GM21526 (cell line): ENCODE measurements at regions not wholly inside any gene's neighbourhood (a gene's known extent, or its start where the extent isn't known, plus 50 kb on each side); places are given as distances from the start of the nearest gene placed in this dataset.
"Not testable (repeated sequence)": the region's sequence is repeated elsewhere in the genome, so short reads cannot be mapped to it uniquely, and the experiment has no call there.

Experiments used
- ATAC-seq: cut with Tn5 transposase; IDR thresholded peaks from one replicate; pipeline ENCODE4 v1.9.1; 2021; ENCODE audit warnings: moderate library complexity; ENCODE audit not compliant: unreplicated experiment, low FRiP score

DNA sequence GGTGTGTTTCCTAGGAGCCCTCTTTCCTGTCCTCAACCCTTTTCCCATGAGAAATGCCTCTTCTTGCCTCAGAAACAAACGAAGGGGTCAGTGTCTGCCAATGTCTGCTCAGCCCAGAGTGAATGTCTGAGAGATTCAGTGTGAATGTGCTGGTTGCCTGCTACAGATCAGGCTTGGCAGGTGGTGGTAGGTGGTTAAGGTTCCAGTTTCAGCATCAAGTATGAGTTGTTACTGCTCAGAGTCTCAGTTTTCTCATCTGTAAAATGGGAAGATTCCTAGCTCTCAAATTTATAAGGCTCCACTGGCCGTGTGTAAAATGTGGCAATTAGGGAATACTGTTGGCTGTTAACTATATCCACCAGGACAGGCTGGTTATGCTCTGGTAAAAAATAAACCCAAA is 96.3 kb upstream of the PLGLB2 start:
- not testable (repeated sequence) for ATAC-seq

DNA sequence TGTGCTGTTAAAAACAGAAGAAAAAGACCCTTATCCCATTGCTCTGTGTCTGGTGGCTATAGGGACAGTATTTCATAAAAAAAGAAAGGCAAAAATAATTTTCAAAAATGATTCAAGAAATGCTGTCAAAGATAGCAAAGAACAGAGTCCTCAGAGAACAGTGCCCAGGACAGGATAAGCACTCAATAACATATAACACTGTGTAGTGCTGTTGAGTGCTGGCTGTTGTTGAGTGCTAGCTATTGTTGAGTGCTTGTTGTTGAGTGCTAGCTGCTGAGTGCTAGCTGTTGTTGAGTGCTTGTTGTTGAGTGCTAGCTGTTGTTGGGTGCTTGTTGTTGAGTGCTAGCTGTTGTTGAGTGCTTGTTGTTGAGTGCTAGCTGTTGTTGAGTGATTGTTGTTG is 94.5 kb upstream of the PLGLB2 start:
- ATAC-seq: not testable (repeated sequence)

DNA sequence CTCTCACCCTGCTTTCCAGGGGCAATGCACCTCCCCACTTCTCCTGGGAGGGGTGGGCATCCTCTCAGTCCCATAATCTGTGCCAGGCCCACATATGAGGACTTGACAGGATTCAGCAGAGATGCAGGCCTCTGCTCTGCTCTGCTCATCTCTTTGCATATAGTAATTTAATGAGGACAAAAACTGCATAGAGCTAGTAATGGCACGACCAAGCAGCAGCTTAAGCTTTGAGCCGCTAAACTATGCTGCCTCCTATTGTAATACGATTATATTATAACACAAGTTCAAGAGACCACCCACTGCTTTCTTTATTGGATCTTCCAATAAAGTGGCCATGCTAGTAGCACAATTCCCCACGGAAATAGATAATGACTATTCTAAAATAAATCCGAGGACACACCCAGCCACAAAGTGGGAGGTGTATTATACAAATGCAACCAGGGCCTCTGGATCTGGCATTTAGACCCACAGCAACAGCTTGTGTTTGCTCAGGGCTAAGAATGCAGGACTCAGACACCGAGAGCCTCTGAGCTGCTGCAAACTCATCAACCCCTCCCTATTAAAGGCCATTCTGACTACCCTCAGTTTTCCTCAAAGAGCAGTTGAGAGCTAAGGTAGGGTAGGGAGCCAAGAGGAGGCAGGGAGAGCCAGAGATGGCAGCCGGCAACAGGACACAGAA is 93.6 kb upstream of the PLGLB2 start:
- ATAC-seq: not testable (repeated sequence)

DNA sequence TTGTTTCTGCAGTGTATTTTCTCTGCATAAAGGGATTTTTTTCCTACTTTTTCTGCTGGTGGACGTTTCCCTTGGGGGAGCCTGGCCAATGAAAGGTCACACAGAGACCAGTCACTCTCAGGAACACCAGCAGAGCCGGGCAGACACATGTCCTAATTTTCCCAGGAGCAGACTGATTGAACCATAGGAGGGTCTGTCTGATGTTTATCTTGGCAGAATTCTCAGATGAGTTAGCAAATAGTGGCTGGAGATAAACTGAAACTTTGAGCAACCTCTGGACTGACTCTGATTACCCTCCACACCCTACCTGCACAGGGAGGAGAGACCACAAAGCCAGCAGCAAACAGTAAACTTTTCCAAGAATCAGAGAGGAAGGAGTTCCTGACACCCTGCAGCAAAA is 90.0 kb upstream of the PLGLB2 start:
- not testable (repeated sequence) for ATAC-seq

DNA sequence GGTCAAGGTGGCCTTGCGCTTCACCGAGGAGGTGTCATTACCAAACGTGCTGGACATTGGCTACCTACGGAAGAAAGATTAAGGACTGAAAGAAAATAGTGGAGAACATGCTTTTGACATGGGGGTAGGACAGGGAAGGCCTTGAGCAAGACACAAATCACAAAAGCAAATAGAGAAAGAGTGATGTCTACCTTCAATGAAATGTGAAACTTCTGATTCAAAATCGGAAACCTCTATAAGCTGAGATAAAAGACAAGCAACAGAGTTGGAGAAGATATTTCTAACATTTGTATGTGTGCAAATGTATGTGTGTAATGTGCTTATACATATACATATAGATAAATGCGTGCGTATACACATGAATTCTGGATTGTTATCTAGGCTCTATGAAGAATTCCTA is 89.5 kb upstream of the PLGLB2 start:
- ATAC-seq: not testable (repeated sequence)

DNA sequence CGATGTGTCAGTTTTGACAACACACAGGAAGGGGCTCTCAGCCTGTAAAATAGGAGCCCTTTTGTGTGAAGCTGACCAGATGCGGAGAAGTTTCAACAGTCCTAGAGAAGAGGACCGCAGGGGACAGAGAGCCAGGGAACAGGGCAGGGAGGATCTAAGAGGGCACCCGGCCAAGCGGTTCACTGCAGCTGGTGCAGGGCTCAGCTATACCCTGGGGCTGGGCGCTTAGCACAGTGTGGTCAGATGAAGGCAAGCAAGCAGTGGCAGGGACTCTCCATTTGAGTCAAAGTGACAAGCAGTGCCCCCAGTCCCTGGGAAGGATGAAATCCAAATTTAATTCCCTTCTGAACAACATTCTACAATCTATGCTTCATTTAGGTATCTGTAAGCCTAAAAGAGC is 88.9 kb upstream of the PLGLB2 start:
- ATAC-seq: not testable (repeated sequence)

DNA sequence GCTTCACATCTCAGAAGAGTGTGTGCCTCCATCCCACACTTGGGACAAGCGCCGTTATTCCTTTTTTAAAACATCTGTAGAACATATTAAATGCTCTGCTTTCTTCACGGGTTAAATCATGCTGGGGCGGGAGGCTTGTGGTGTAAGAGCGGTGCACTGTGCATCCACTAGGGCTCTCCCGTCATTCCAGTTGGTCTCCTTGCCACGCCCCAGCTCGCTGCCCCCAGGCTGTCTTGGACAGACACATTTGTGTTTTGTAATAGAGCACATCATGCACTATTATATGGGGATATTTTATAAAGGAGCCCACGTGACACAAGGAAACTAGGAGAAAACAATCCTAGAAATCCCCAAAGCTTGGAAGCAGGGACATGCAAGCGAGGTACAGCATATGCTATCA is 87.7 kb upstream of the PLGLB2 start:
- not testable (repeated sequence) for ATAC-seq

DNA sequence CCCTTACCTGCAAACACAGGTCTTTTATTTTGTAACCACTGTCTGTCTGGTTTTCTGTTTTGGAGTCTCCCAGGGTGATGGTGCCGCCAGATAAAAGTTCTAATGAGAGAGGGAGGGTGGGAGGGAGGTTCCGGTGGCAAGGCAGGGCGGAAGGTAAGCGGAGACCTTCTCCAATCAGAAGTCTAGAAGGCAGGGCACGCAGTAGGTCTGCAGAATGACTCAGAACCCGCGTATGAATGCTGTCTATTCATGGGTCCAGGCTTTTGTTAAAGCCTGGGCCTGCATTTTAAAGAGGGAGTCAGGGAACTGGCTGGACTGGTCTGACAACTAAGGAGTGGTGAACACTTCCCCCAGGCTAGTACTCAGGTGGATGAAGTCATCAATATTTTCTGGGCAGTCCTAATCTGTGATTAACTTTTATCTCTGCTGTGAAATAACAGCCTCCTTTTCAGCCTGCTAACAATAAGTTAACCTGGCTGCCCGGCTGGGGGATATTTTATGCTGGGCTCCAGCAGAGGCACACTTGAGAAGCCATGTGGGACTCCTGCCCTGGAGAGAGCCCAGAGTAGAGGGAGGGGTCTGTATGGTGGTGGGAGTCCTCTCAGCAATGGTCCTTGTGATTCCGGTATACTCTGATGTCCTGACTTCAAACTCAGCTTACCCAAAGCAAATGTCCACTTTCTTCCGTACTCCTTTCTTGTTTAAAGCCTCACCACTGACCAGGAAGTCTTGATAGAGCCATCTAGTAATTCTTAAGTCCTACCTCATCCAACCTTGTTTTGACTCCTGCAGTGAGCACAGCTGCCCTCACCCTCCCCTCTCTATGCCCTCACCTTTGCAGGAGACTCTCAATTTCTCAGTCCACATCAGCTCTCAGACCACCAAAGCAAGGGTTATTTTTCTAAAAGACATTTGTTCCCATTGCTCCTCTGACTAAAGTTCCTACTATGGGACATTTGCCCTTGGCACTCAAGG is 85.3 kb upstream of the PLGLB2 start:
- ATAC-seq: not testable (repeated sequence)

DNA sequence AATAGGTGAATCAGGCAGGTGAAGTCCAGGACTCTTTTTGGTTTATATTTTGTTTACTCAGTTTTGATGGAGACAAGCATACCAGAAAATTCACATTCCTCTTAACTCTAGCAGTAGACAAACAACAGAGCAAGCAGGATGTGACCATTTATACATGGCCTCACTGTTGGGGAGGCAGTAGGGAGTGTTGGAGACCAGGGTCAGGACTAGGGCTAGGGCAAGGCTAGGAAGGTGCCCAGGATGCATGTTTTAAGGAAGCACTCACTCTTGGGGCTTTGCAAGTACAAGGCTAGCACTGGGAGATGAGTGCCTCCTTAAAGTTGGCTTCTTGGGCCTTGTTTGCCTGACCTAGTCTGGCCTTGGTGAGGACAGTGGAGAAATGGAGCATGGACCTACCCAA is 84.5 kb upstream of the PLGLB2 start:
- ATAC-seq: not testable (repeated sequence)

DNA sequence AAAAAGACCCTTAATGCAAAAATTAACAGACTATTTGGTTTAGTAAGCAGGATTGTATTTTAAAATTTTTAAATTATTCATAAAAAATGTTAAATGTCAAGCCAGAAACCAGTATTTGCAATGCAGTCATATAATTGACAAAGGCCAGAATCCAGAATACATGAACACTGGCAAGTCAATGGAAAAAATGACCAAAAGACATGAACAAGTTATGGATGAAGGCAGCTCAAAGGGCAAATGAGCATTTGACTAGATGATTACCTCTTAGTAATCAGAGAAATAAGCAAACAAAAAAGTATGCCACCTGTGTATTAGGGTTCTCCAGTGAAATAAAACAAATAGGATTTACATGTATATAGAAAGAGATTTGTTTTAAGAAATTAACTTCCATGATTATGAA is 80.9 kb upstream of the PLGLB2 start:
- not testable (repeated sequence) for ATAC-seq

DNA sequence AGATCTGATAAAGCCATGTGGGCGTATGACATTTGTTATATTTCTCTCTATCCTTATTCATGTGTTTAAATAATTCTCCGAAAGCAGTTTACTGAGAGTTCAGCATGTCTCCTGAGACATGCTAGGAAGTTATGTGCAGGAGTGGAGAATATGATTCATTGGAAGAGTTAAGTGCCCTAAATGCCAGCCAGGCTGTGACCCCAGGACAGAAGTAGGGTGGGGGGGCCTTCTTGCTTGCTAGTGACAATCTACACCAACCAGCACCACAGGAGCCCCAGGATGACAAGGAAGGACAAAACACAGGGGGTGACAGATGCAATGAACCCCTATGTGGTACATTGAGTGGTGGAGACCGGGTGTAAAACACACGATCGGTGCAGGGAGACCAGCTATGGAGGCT is 79.5 kb upstream of the PLGLB2 start:
- ATAC-seq: not testable (repeated sequence)

DNA sequence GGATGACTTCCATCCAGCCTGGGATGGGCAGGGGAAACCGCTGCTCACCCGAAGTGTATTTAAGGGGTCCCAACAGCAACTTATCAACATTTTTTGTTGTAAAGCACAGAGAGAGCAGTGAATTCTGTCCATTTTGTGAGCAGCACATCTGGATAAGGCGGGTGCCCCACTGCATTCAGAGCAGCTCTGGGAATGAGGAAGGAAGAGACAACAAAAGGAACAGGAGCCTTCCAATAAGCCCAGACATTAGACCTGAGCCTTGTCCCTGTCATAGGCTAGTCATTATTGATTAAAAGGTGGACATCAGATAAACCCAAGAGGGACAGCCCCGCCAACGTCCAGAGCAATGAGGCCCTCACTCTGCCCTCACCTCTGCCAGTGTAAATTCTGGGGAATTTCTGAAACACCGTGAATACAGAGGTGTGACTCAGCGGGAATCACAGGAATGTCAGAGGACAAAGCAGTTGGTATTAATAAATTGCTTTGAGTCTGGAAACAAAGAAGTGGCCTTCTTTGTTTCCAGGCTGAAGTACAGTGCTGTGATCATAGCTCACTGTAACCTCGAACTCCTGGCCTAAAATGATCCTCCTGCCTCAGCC is 78.2 kb upstream of the PLGLB2 start:
- ATAC-seq: not testable (repeated sequence)

DNA sequence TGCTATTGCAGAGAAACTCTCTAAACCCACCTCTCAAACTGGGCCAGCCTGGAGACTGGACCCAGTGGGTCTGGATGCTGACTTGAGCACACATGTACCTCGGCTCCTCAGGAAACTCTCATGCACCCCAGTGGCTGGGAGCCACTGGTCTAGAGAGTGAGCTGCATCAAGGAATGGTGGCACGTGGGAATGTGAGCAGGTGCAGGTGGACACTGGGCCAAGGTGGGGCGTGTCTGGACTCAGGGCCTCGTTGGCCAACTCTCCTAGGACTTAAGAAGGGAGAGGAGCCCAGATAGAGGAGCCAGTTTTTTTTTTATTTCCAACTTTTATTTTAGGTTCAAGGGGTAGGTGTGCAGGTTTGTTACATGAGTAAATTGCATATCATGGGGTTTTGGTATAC is 75.5 kb upstream of the PLGLB2 start:
- ATAC-seq: not testable (repeated sequence)

DNA sequence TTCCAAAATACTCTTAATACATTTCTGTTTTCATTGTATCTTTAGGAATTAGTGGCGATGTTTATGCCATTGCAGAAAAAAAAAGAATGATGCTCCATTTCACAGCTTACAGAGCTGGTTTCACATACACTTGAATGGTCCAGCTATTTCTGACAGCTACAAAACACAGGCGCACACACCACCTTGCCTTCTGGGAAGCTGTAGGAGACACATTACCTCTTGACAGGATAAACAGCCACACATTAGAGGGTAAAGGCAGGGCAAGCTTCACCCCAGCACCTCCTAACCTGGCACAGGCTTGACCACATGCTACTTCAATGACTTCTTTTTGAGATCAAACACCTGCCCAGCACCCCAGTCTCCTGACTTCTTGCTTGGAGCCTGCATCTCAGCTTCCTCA is 73.2 kb upstream of the PLGLB2 start:
- not testable (repeated sequence) for ATAC-seq

DNA sequence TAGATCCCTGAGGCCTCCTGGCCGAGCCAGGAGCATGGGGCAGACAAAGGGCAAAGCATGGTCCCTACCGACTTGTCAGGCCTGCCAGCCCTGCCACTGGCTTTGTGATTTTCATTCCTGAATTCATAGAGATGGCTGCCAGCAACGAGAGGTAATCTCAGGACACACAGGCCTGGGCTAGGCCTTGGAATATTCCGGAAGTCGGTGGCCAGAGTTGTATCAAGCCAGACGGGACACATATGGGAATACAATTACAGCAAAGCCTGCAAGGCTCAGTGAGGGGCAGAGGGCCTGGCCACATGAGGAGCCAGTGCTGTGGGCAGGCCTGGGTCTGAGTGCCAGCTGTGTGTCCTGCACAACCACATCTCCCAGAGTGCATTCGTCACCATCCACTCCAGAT is 72.4 kb upstream of the PLGLB2 start:
- ATAC-seq: not testable (repeated sequence)

DNA sequence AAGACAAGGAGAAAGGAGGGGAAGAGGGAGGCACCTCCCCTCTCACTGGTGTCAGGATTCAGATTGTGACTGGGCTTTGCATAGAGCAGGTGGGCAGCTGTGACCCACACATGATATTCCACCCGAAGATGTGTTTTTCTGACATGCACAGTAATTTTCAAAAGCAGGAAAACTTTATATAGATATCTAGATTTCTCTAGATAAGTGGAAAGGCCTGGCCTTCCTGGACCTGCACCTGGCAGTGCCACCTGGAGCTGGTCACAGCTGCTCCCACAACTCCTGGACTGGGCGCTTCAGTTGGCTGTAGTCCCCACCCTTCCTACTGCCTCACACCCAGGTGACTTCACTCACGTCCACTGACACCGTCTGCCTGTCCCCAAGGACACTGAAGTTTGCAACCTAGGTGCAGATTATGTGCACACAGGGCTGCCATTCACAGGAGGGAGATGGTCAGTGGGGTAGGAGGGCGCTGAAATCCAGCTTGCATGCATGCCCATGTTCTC is 70.4 kb upstream of the PLGLB2 start:
- not testable (repeated sequence) for ATAC-seq

DNA sequence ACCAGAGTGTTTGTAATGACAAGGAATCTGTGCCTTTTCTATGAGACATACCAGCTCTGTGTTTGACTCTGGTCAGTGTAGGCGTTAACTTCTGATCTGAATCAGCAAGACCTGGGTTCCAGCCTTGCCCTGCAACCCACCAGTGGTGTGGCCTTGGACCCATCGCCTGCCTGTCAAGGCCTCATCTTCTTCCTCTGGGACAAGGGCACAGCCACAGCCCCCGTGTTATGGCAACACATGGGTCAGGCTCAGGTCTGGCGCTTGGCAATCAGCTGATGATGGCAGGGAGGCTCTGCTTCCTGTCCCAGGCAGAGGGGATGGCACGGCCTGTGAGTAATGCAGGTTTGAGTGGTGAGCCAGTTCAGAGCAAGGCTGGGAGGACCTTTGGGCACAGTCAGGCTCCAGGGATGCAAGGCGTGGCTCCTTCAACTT is 69.1 kb upstream of the PLGLB2 start:
- not testable (repeated sequence) for ATAC-seq

DNA sequence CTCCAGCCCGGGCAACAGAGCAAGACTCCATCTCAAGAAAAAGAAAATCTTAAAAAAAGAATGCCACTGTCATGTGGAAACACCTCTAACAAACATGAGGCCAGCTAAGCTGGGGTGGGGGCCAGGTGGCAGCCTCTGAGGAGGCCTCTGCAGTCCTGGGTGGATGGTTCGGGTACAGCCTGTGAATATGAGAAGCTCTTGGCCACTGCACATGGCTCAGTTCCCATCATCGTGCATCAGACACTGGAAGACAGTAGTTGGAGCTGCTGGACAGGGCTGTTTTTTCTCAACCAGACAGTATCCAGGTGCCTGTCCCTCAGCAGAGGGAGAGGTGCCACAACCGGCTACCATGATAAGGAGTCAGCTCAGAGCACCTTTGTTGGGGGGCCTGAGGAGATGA is 67.9 kb upstream of the PLGLB2 start:
- ATAC-seq: not testable (repeated sequence)

DNA sequence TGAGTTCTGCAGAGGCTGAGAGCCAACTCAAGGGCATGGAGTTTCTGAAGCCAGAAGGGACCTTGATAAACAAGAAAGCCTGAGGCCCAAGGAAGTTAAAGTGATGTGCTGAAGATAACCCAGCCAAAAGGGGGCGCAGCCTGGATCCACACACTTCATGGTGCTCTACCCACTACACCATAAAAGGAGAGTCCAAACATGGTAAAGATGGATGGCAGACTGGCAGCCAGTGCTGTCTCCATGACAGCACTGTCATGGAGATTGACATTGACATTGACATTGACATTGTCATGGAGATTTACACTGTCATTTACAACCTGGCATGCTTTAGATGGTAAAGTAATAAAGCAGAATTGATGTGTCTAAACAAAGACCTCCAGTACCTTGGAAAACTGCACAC is 67.2 kb upstream of the PLGLB2 start:
- ATAC-seq: not testable (repeated sequence)

DNA sequence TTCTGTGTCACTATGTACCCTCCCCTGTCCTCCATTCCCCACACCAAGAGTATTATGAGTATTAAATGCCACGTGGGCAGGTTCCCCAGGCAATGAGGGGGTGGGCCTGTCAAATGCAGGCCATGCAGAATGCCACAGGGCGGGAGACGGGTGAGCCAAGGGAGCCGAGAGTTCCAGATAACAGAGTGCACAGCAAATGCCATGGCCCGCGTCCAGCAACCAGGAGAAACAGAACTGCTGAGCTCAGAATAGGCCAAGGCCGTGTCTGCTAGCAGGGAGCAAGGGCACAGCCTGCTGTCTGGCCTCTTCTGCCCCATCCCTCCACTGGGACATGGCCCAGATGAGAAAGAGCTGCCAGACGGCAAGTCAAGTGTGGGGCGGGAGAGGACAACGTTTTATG is 64.4 kb upstream of the PLGLB2 start:
- not testable (repeated sequence) for ATAC-seq

DNA sequence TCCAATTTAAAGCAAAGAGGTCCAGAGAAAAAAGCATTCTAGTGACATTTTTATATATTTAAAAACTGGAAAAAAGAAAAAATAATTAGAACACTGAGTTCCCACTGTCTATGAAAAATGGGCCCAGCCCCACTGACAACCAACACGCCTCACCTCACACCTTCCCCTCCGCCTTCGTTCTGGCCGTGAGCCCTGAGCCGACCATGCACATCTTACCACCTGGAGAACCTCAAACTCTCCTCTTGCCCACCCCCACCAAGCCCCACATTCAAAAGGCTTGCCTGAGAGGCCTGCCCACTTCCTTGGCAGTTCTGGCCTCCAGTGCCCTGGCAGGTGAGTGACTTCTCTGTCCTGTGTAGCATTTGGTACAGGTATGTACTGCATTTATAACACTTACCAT is 63.9 kb upstream of the PLGLB2 start:
- ATAC-seq: not testable (repeated sequence)
